ENCODE measurements at regions not wholly inside any gene's neighbourhood (a gene's known extent, or its start where the extent isn't known, plus 50 kb on each side); places are given as distances from the start of the nearest gene placed in this dataset.
A peak's percentile ranks its signal among the peaks of the same experiment; 100 is the strongest.

GRCh38 chr1:188708795-188709535 is 1768.7 kb downstream of the BRINP3 start:
- Mint-ChIP-seq H3K36me3 (no peaks in the 10 kb centered on the region), H3K27me3 (no peaks in the 10 kb centered on the region), H3K4me3 (no peak overlapping the region), H3K4me1 (ENCODE audit: unreplicated experiment) (no peaks in the 10 kb centered on the region), H3K9me3 (no peaks in the 10 kb centered on the region), H3K27ac (no peak overlapping the region)
- TF ChIP-seq CTCF (conservative IDR thresholded peaks at IDR 0.05): no peak
- DNase-seq (ENCODE audit: extremely low spot score, unreplicated experiment): no peak

- Mint-ChIP-seq H3K4me3 (no peak overlapping the region), H3K9me3 (no peaks in the 10 kb centered on the region), H3K36me3 (no peaks in the 10 kb centered on the region), H3K27me3 (no peaks in the 10 kb centered on the region), H3K27ac (no peak overlapping the region), H3K4me1 (ENCODE audit: unreplicated experiment) (no peaks in the 10 kb centered on the region)
- DNase-seq (ENCODE audit: extremely low spot score, unreplicated experiment): no peak
- TF ChIP-seq CTCF (conservative IDR thresholded peaks at IDR 0.05): peak; percentile 58
Measured at GRCh38 chr1:188715566-188715965, 1762.1 kb downstream of the BRINP3 start.

DNA sequence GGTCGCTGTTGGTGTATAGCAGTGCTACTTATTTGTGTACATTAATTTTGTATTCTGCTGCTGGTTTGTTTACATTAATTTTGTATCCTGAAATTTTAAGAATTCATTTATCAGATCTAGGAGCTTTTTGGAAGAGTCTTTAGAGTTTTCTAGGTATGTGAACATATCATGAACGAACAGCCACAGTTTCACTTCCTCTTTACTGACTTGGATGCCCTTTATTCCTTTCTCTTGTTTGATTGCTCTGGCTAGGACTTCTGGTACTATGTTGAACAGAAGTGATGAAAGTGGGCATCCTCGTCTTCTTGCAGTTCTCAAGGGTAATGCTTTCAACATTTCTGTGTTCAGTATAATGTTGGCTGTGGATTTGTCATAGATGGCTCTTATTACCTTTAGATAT is 1757.9 kb downstream of the BRINP3 start:
- Mint-ChIP-seq H3K27me3 (no peaks in the 10 kb centered on the region), H3K4me1 (ENCODE audit: unreplicated experiment) (no peaks in the 10 kb centered on the region), H3K27ac (no peak overlapping the region), H3K4me3 (no peak overlapping the region), H3K9me3 (no peaks in the 10 kb centered on the region), H3K36me3 (no peaks in the 10 kb centered on the region)
- no peak for TF ChIP-seq CTCF (conservative IDR thresholded peaks at IDR 0.05)
- DNase-seq (ENCODE audit: extremely low spot score, unreplicated experiment): no peak

- DNase-seq (ENCODE audit: extremely low spot score, unreplicated experiment): no peak
- no peak overlapping the region for H3K4me3 Mint-ChIP-seq
- no peak for TF ChIP-seq CTCF (conservative IDR thresholded peaks at IDR 0.05)
Measured at GRCh38 chr1:188723332-188724020, 1754.2 kb downstream of the BRINP3 start.

GRCh38 chr1:188729039-188729438 is 1748.6 kb downstream of the BRINP3 start:
- Mint-ChIP-seq H3K27me3 (no peaks in the 10 kb centered on the region), H3K36me3 (no peaks in the 10 kb centered on the region)

More at GRCh38 chr1:188723332-188724020, 1754.2 kb downstream of the BRINP3 start:
- no peaks in the 10 kb centered on the region for H3K4me1 Mint-ChIP-seq (ENCODE audit: unreplicated experiment)
- H3K27ac Mint-ChIP-seq: no peak overlapping the region
- no peaks in the 10 kb centered on the region for H3K36me3 Mint-ChIP-seq
- H3K9me3 Mint-ChIP-seq: no peaks in the 10 kb centered on the region
- H3K27me3 Mint-ChIP-seq: no peaks in the 10 kb centered on the region

More at GRCh38 chr1:188729039-188729438, 1748.6 kb downstream of the BRINP3 start:
- no peak for DNase-seq (ENCODE audit: extremely low spot score, unreplicated experiment)
- H3K4me1 Mint-ChIP-seq (ENCODE audit: unreplicated experiment): no peaks in the 10 kb centered on the region
- H3K4me3 Mint-ChIP-seq: no peak overlapping the region
- H3K9me3 Mint-ChIP-seq: no peaks in the 10 kb centered on the region
- TF ChIP-seq CTCF (conservative IDR thresholded peaks at IDR 0.05): no peak
- H3K27ac Mint-ChIP-seq: no peak overlapping the region

Data from type B pancreatic cell (in vitro differentiated cells).